SK-N-SH (cell line): ENCODE measurements at regions not wholly inside any gene's neighbourhood (a gene's known extent, or its start where the extent isn't known, plus 50 kb on each side); places are given as distances from the start of the nearest gene placed in this dataset.

Experiments used
- CTCF ChIA-PET: fragments of 300-600, 350-600 bp; formaldehyde crosslinking; extraction: SDS; loops from one replicate; lab custom pipeline; 2021; lab: Yijun Ruan, JAX
- POLR2A ChIA-PET: fragments of 350-600 bp; sonication (Branson Sonifier 250); formaldehyde crosslinking; extraction: SDS; loops from one replicate; lab custom pipeline; 2020; ENCODE audit warnings: antibody characterized with exemption, inconsistent platforms; lab: Yijun Ruan, JAX
- DNase-seq: peaks from one replicate; pipeline ENCODE4 v3.0.0; 2012
- H2AFZ ChIP-seq: fragments of 200-600 bp; sonication (generic); 2 replicates; pipeline ENCODE4 v1.8.1; 2016; ENCODE audit warnings: antibody characterized with exemption, mild to moderate bottlenecking, low read depth
- H3F3A ChIP-seq: fragments of 200-600 bp; sonication (generic); replicated peaks from 2 replicates; pipeline ENCODE3; 2016; ENCODE audit warnings: antibody characterized with exemption, mild to moderate bottlenecking; ENCODE audit not compliant: insufficient read depth
- H3K27ac ChIP-seq, 2 experiments: fragments of 200-500 bp in 1 of 2; fragments of 200-600 bp in 1 of 2; sonication (Bioruptor generic) in 1 of 2; sonication (generic), shearing (Covaris generic) in 1 of 2; 2 replicates each; pipeline versions ENCODE4 v1.5.1 to v1.6.1; 2014 to 2016; ENCODE audit warnings: low read depth in 2 of 2, inconsistent platforms in 1 of 2, low read length in 1 of 2, mild to moderate bottlenecking in 1 of 2, mixed read lengths in 1 of 2
- H3K27me3 ChIP-seq: fragments of 200-600 bp; sonication (generic), shearing (Covaris generic); 2 replicates; pipeline ENCODE4 v1.6.1; 2016; ENCODE audit warnings: mixed run types; ENCODE audit not compliant: insufficient read depth
- H3K36me3 ChIP-seq, 2 experiments: fragments of 200-500 bp in 1 of 2; fragments of 200-600 bp in 1 of 2; sonication (Bioruptor generic) in 1 of 2; sonication (generic) in 1 of 2; replicated peaks in 1 of 2; 2 replicates each; pipeline versions ENCODE3 to v1.5.1; 2014 to 2016; ENCODE audit warnings: low read length in 1 of 2, mild to moderate bottlenecking in 1 of 2; ENCODE audit not compliant: insufficient read depth in 2 of 2, control insufficient read depth in 1 of 2
- H3K4me1 ChIP-seq, 2 experiments: fragments of 200-500 bp in 1 of 2; fragments of 200-600 bp in 1 of 2; sonication (Bioruptor generic) in 1 of 2; sonication (generic), shearing (Covaris generic) in 1 of 2; 2 replicates each; pipeline versions ENCODE4 v1.5.1 to v1.6.1; 2014 to 2016; ENCODE audit warnings: low read depth in 1 of 2, low read length in 1 of 2, mixed run types in 1 of 2; ENCODE audit not compliant: insufficient read depth in 2 of 2, control insufficient read depth in 1 of 2
- H3K4me2 ChIP-seq: fragments of 200-600 bp; sonication (generic), shearing (Covaris generic); 2 replicates; pipeline ENCODE4 v1.6.1; 2017; ENCODE audit warnings: mixed run types
- H3K4me3 ChIP-seq, 2 experiments: fragments of 200-500 bp in 1 of 2; fragments of 200-600 bp in 1 of 2; sonication (Bioruptor generic) in 1 of 2; sonication (generic), shearing (Covaris generic) in 1 of 2; 2 replicates each; pipeline versions ENCODE4 v1.5.1 to v1.8.1; 2014 to 2016; ENCODE audit warnings: low read depth in 2 of 2, inconsistent platforms in 1 of 2, low read length in 1 of 2, mild to moderate bottlenecking in 1 of 2, mixed read lengths in 1 of 2, moderate library complexity in 1 of 2
- H3K79me2 ChIP-seq: fragments of 200-600 bp; sonication (generic); 2 replicates; pipeline ENCODE4 v1.8.1; 2017; ENCODE audit warnings: mild to moderate bottlenecking; ENCODE audit not compliant: insufficient read depth
- H3K9ac ChIP-seq: fragments of 200-600 bp; sonication (generic); 2 replicates; pipeline ENCODE4 v1.6.1; 2017; ENCODE audit warnings: mixed run types
- H3K9me2 ChIP-seq: fragments of 200-600 bp; sonication (generic); 2 replicates; pipeline ENCODE4 v1.6.1; 2017; ENCODE audit warnings: mixed run types
- H3K9me3 ChIP-seq: fragments of 200-600 bp; sonication (generic); 2 replicates; pipeline ENCODE4 v1.6.1; 2017; ENCODE audit warnings: mixed run types, mild to moderate bottlenecking, moderate library complexity
- H4K20me1 ChIP-seq: fragments of 200-600 bp; sonication (generic); 2 replicates; pipeline ENCODE4 v1.6.1; 2017; ENCODE audit warnings: mild to moderate bottlenecking, mixed run types; ENCODE audit not compliant: insufficient read depth
- CHD2 ChIP-seq: fragments of 150-350 bp; IDR thresholded peaks from 2 replicates; pipeline ENCODE4 v1.6.1; 2018; ENCODE audit warnings: low read length; ENCODE audit not compliant: partially characterized antibody
- FOSL2 ChIP-seq: IDR thresholded peaks from 2 replicates; pipeline ENCODE4 v1.4.0; 2012; ENCODE audit warnings: low read depth, mild to moderate bottlenecking, moderate library complexity, borderline replicate concordance
- FOXM1 ChIP-seq: IDR thresholded peaks from 2 replicates; pipeline ENCODE4 v1.4.0; 2012; ENCODE audit warnings: low read depth, mild to moderate bottlenecking
- GATA2 ChIP-seq: sonication (generic); formaldehyde crosslinking; IDR thresholded peaks from 2 replicates; pipeline ENCODE4 v1.5.0; 2020; ENCODE audit warnings: mild to moderate bottlenecking, missing genetic modification reagents
- MEF2A ChIP-seq: IDR thresholded peaks from 2 replicates; pipeline ENCODE4 v1.4.0; 2012; ENCODE audit warnings: low read depth, borderline replicate concordance
- NFIC ChIP-seq: IDR thresholded peaks from 2 replicates; pipeline ENCODE4 v1.4.0; 2012; ENCODE audit warnings: borderline replicate concordance
- NRF1 ChIP-seq: IDR thresholded peaks from 2 replicates; pipeline ENCODE4 v1.6.1; 2012; ENCODE audit warnings: low read depth, mild to moderate bottlenecking, low read length
- POLR2AphosphoS5 ChIP-seq: IDR thresholded peaks from 2 replicates; pipeline ENCODE4 v1.6.1; 2012; ENCODE audit warnings: low read depth, low read length
- REST ChIP-seq: IDR thresholded peaks from 2 replicates; pipeline ENCODE4 v1.6.1; 2012; ENCODE audit warnings: mild to moderate bottlenecking, low read depth, low read length, moderate library complexity
- RFX5 ChIP-seq: IDR thresholded peaks from 2 replicates; pipeline ENCODE4 v1.6.1; 2012; ENCODE audit warnings: mild to moderate bottlenecking, improper control_type of control experiment, low read length
- SMC3 ChIP-seq: IDR thresholded peaks from 2 replicates; pipeline ENCODE4 v1.6.1; 2012; ENCODE audit warnings: low read depth, low read length, improper control_type of control experiment
- TAF1 ChIP-seq: IDR thresholded peaks from 2 replicates; pipeline ENCODE4 v1.6.1; 2012; ENCODE audit warnings: low read depth, mild to moderate bottlenecking, low read length, moderate library complexity, borderline replicate concordance
- WGBS: methylation state at CpG from one replicate; pipeline ENCODE4 v1.1.6; 2017; ENCODE audit warnings: low lambda C conversion rate; 5-methylcytosine and 5-hydroxymethylcytosine counted together
- TF ChIP-seq, protein P1 (sequence below): IDR thresholded peaks from 2 replicates; pipeline ENCODE4 v1.4.0; 2012; ENCODE audit warnings: low read depth
- TF ChIP-seq, protein P2 (sequence below): IDR thresholded peaks from 2 replicates; pipeline ENCODE4; 2012
- TF ChIP-seq, protein P3 (sequence below): fragments of 150-350 bp; IDR thresholded peaks from 2 replicates; pipeline ENCODE4 v1.6.1; 2017; ENCODE audit warnings: antibody characterized with exemption, low read length, low read depth, borderline replicate concordance

- Histone ChIP-seq H3K4me3 (no peak overlapping the region), H3K4me2 (no peak overlapping the region), H3K9me2 (no peaks in the 10 kb centered on the region), H4K20me1 (no peaks in the 10 kb centered on the region), H2AFZ (no peak overlapping the region), H3K79me2 (no peaks in the 10 kb centered on the region), H3K27ac (no peak overlapping the region), H3K9ac (no peak overlapping the region), H3F3A (no peaks in the 10 kb centered on the region), H3K4me1 (peaks cover 0 to 23% of the 10 kb centered on the region in 2 experiments; a peak in 2 of 4 replicates), H3K27me3 (no peaks in the 10 kb centered on the region; the same call in 1 of the 2 replicates), H3K9me3 (no peaks in the 10 kb centered on the region), H3K36me3 (no peaks in the 10 kb centered on the region)
- TF ChIP-seq POLR2AphosphoS5 (no peak), MEF2A (no peak), NFIC (no peak), FOXM1 (no peak), GATA2 (CRISPR knock-in tag) (no peak), CHD2 (no peak), FOSL2 (no peak), TAF1 (no peak), NRF1 (no peak), SMC3 (no peak), REST (no peak), RFX5 (no peak)
- TF ChIP-seq, protein P1, sequence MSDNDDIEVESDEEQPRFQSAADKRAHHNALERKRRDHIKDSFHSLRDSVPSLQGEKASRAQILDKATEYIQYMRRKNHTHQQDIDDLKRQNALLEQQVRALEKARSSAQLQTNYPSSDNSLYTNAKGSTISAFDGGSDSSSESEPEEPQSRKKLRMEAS: no peak
- TF ChIP-seq, protein P2, sequence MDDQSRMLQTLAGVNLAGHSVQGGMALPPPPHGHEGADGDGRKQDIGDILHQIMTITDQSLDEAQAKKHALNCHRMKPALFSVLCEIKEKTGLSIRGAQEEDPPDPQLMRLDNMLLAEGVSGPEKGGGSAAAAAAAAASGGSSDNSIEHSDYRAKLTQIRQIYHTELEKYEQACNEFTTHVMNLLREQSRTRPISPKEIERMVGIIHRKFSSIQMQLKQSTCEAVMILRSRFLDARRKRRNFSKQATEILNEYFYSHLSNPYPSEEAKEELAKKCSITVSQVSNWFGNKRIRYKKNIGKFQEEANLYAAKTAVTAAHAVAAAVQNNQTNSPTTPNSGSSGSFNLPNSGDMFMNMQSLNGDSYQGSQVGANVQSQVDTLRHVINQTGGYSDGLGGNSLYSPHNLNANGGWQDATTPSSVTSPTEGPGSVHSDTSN: no peak
- TF ChIP-seq, protein P3, sequence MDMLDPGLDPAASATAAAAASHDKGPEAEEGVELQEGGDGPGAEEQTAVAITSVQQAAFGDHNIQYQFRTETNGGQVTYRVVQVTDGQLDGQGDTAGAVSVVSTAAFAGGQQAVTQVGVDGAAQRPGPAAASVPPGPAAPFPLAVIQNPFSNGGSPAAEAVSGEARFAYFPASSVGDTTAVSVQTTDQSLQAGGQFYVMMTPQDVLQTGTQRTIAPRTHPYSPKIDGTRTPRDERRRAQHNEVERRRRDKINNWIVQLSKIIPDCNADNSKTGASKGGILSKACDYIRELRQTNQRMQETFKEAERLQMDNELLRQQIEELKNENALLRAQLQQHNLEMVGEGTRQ: no peak
- ChIA-PET POLR2A (no interaction called here), CTCF (interaction anchor here (1.5 to 2.8 kb wide), 2 partner anchors 9 kb away, joined by 4 to 15 read pairs; no protein-coding TSS in a partner anchor)
- no peak for DNase-seq
- 41% methylated on average over 7 of the region's 7 CpGs for WGBS
Observed at GRCh38 chr7:67616517-67616916, 619.9 kb downstream of the TYW1 start.
